HK-2 (cell line): ENCODE measurements at regions not wholly inside any gene's neighbourhood (a gene's known extent, or its start where the extent isn't known, plus 50 kb on each side); places are given as distances from the start of the nearest gene placed in this dataset.

ENCODE experiments used
- DNase-seq: peaks from one replicate; pipeline ENCODE4 v3.0.0-alpha.2; 2018; ENCODE audit not compliant: unreplicated experiment

GRCh38 chr6:113449051-113449450 is 408.1 kb upstream of the MARCKS start:
- no peak for DNase-seq

DNA sequence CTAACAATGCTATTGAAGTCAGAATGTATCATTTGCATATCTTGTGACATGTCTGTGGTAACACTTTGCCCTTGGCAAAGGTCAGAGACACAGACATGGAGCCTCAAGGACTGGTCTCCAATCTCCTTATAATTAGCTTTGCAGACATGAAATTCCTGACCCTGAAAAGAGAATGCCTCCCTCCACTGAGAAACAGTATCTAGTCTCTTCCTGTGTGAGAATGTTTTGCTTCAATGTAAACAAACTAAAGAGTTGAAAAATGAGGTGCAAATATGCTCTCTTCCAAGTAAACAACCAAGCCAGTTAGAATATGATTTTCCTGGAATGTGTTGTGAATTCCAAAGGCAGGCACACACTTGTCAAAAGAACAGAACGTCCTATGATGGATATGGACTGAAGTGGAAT is 407.1 kb upstream of the MARCKS start:
- no peak for DNase-seq

GRCh38 chr6:113451049-113451448 is 406.1 kb upstream of the MARCKS start:
- DNase-seq, result no peak

GRCh38 chr6:113457198-113457597 is 399.9 kb upstream of the MARCKS start:
- DNase-seq, result peak; percentile 32

DNA sequence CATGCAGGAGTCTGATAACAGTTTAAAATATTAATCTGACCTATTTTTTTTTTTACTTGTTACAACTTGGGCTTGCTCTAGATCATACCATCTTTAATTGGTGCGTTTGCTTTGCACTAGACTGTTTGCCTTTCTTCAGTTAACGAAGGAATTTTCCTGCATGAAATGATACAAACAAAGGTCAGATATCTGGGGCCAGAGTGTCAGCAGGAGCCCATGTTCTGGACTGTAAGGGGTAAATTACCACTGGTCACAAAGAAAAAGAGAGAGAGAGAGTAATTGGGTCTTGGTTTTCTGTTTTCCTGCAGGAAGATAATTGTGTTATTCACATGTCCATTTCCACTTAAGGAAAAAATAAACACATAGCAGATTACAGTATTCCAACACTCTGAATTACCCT is 399.4 kb upstream of the MARCKS start:
- DNase-seq, result no peak

GRCh38 chr6:113458368-113459010 is 398.7 kb upstream of the MARCKS start:
- DNase-seq, result no peak

- DNase-seq, result no peak
These were observed 395.8 kb upstream of the MARCKS start for GRCh38 chr6:113461153-113461932.

GRCh38 chr6:113464536-113464935 is 392.6 kb upstream of the MARCKS start:
- DNase-seq, result no peak

DNA sequence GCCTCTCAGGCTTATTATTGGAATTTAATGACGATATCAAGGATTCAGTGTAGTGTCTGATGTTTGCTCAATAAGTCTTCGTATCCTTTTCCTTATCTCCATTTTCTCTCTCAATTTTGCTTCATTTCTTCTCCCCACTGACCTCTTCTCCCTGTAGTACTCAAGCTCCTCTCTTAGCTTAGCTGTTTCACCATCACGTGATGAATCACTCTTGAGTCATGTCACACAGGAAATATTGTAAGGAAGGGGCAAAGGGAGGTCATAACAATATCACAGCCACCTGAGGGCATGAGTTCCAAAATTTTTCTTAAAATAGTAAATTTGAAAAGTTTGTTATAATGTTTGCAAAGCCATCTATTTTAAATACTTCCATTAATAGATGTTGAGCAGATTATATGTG is 392.2 kb upstream of the MARCKS start:
- no peak for DNase-seq

- no peak for DNase-seq
These were observed 390.6 kb upstream of the MARCKS start for GRCh38 chr6:113466526-113466925.

DNA sequence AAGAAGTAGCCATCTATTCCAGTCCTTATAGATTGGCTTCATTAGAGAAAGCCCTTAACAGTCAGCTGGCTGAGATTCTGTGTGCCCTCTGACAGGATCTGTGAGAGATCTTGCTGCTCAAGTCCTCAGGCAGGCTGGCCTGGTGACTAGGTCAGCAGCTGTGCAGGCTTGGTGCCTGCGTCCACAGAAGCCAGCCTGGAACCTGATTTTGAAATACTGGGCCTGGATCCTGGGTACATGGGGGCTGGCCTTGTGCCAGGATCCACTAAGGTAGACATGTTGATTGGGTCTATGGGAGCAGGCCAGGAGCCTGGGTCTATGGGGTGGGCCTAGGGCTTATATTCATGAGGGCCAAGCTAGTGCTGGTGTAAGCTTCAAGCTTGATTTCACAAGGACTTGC is 381.8 kb upstream of the MARCKS start:
- no peak for DNase-seq

DNA sequence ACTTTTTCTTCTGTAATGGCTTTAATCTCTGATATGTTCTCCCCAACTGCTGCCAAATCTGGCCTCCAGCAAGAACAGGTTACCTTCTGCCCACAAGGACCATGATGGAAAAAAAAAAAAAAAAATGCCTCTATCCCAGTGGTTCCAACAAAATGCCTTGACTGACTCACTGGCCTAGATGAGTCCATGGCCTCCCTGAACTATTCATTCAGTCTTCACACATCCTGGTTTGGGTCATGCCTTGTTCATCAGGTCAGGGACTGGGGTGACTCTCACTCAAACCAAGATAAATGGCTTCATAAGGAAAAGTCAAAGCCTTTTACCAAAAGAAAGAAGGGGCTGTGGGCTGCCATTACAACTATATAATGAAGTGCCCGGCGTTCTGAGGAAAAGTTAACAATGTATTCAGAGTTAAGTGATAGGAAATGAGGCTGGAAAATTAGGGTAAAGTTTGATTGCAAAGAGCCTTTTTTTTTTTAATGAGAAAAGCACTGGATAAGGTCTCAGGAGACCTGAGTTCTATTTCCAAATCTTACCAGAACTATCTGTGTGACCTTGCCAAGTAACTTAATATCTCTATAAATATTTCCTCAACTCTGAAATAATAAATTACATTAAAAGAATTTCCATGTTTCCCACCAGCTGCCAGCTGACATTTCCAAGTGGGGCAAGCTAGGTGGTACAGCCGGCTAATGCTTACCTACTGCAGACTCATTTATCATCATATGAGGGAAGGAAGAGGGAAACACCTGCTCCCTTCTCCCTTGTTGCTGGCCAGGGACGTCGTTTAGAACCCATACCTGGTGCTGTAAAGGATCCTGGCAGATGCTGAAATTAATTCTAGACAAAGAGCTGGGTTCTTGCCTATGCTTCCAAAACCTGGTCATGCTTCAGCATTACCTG is 380.0 kb upstream of the MARCKS start:
- no peak for DNase-seq

- no peak for DNase-seq
These were observed 376.5 kb upstream of the MARCKS start for GRCh38 chr6:113480616-113481015.

GRCh38 chr6:113481458-113481857 is 375.7 kb upstream of the MARCKS start:
- DNase-seq, result no peak

DNA sequence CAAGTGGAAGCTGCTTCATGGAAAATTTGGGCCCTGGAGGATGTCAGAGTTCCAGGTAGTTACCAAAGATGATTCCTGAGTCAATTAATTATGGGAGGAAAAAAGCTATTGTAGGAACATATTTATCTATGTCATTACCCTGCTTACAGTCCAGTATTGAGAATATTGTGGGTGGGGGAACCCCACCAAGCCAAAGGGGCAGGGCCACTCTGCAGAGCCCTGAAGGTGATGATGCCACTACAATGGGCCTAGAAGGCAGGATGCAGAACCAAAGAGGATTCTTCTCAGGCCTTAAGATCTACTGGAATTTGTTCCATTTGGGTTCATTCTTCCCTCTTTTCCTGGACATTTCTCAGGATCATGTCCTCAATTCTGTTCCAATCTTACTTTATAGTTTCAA is 375.2 kb upstream of the MARCKS start:
- no peak for DNase-seq

GRCh38 chr6:113482771-113483170 is 374.4 kb upstream of the MARCKS start:
- no peak for DNase-seq

DNA sequence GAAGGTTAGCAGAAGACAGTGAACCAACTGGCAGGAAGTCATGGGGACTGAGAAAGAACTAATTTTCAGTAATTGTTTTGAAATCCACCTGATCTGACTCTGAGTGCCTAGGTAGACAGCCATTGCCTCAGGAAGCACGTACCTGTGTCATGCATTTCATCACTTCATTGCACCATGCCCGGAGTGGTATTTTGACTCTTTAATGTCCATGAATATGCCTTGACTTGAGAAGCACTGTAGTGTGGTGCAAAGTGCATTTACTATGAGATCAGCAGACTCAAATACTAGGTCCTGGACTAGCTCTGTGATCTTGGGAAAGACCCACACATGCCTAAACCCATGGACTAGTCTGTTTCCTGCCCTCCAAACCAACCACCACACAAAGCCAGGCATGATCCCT is 370.9 kb upstream of the MARCKS start:
- no peak for DNase-seq

GRCh38 chr6:113487489-113488058 is 369.6 kb upstream of the MARCKS start:
- DNase-seq, result no peak

GRCh38 chr6:113488061-113488460 is 369.1 kb upstream of the MARCKS start:
- DNase-seq, result no peak

DNA sequence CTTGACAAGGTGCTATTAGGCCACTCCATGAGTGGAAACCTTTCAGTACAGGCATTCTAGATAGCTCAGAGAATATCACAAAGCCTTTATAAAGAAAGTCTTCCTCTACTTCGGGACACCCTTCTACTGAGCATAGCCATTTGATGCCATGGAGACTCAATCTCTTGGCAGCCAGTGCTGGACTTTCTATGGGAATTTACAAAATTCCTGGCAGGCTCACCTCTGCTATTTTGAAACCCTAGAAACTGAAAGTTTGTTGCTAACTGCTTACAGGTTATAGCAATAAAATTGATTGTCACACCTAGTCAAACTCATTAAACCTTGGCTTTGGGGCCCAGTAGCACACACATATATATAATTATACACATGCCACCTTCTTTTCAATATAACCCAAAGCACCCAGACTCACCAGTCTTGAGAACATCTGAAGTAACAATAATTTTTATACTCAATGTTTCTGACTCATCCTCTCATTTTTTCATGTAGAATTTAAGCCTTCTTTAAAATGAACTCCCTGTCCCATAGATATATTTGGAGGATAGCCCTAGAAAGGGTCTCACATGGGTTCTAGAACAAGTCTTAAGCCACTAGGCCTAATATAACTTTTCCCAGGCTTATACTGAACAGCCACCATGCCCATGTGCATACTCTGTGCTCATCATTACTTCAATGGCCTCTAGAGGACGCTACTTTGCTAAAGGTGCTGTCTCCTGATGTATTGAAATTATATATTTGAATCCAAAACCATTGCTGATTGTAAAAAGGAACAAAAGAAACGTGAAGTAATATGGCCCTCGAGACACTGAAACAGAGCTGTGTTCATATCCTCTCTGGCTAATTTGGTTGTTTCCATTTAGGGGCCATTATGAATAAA is 368.1 kb upstream of the MARCKS start:
- DNase-seq, result no peak
